ENCODE measurements at regions not wholly inside any gene's neighbourhood (a gene's known extent, or its start where the extent isn't known, plus 50 kb on each side); places are given as distances from the start of the nearest gene placed in this dataset.
"Not testable (repeated sequence)": the region's sequence is repeated elsewhere in the genome, so short reads cannot be mapped to it uniquely, and the experiment has no call there.

- no peak for DNase-seq
These were observed 186.1 kb upstream of the SALL3 start for GRCh38 chr18:78793313-78794070.

DNA sequence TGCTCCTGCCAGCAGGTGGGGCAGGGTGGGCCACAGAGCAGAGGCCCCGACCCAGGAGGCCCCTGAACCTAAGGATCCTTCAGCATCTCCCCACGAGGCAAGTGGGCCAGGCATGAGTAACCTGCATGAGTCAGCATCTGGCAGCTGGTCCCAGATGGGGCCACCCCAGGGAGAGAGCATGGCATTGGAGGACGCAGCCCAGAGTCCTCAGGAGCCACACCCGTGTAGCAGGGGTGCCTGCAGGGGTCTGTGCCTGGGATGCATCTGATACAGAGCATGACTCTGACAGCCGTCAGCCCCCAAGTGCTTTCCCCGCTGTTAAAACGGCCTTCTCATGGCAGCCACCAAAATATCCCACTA is 185.6 kb upstream of the SALL3 start:
- DNase-seq = no peak

- no peak for DNase-seq
These were observed 182.7 kb upstream of the SALL3 start for GRCh38 chr18:78796693-78797455.

GRCh38 chr18:78797499-78797898 is 182.1 kb upstream of the SALL3 start:
- DNase-seq = no peak

GRCh38 chr18:78798402-78799175 is 181.0 kb upstream of the SALL3 start:
- DNase-seq = no peak

DNA sequence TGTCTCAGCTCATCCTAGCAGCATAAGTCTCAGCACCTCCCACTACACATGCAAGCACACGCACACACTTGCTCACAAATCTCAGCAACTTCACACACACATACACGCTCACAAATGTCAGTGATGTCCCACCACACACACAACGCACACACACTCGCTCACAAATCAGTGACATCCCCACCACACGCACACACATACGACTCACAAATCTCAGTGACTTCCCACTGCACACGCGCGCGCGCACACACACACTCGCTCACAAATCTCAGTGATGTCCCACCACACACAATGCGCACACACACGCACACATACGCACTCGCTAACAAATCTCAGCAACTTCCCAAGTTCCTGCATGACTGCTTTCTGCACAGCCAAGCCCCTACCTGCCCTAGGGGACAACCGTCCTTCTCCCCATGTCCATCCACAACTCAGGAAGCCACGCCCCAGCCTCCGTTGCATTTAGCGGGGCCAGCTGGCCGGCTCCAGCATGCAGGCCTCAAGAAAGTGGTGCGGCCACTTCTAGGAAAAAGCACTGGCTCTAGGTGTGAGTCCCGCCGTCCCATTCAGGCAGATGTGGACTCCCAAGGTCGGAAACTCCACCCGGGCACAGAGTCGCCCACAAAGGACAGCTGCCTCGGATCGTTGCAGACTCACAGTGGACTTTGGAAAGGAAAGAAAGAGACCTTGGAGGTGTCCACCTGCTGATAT is 180.1 kb upstream of the SALL3 start:
- no peak for DNase-seq

GRCh38 chr18:78800102-78800851 is 179.3 kb upstream of the SALL3 start:
- DNase-seq = not testable (repeated sequence)

DNA sequence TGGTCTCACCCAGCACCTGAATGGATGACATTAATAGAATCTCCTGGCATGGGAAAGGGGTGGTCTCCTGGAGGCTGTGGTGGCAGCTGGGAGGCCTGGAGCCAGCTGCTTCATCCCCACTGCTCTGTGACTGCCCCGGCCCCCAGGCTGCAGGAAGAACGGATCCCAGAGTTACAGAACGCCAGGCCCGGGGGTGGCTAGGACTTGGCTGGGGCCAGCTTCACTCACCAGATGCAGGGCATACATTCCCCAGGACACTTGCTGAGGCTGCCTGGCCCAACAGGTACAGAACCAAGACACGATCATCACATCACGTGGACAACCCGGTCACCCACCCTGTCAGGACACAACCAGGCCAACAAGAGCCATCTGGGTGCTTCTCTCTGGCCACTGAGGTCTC is 178.6 kb upstream of the SALL3 start:
- no peak for DNase-seq

- no peak for DNase-seq
These were observed 176.5 kb upstream of the SALL3 start for GRCh38 chr18:78803104-78803503.

GRCh38 chr18:78804206-78805030 is 175.2 kb upstream of the SALL3 start:
- DNase-seq = no peak

DNA sequence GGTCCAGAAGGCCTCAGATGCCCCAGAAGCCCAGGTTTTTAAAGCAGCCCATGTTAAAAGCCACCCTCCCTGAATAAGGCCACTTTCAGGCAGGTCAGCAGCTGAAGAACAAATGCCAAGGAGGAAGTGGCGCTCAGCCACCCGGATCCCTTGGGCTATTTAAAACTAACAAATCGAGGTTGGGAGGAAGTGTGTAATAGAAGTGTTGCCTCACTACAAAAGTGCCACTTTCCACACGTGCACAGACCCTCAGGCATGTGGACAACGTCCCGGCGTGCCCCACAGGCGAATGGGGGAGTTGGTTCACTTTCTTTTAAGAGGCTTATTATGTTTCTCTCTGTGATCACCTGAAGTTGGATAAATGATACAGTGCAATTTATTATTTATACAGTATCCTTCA is 173.8 kb upstream of the SALL3 start:
- no peak for DNase-seq

DNA sequence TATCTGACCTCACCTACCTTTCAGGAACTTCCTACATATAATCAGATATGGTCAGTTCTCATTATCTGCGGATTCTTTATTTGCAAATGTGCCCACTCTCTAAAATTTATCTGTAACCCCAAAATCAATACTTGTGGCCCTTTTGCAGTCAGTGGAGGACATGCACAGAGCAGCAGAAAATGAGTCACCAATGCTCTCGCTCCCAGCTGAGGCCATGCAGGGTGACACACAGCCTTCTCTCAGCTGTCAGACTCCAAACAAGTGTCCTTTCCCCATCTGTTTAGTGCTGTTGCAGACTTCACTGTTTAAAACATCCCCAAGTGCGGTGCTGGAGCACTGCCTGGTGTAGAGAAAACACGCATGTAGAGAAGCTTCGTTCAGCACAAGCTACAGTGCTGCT is 171.9 kb upstream of the SALL3 start:
- DNase-seq = no peak

- DNase-seq = no peak
These were observed 169.8 kb upstream of the SALL3 start for GRCh38 chr18:78809845-78810244.

- no peak for DNase-seq
These were observed 168.9 kb upstream of the SALL3 start for GRCh38 chr18:78810706-78811105.

- no peak for DNase-seq
These were observed 167.6 kb upstream of the SALL3 start for GRCh38 chr18:78812067-78812466.

DNA sequence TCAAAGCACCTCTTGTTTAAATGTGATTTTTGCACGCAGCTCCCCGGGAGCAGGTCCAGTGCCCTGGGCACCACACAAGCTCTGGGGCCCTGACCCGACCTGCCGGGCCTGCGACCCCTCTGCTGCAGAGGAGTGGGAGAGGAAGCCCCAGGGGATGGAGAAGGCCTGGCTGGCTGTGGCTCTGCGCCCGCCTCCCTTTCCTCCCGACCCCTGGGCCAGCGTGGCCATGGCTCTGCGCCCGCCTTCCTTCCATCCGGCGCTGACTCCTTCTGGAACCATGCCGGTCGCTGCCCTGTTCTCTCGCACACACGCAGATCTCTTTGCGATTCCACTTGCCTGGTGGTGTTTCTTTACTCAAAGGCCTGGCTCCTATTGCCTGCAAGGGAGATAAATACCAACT is 166.5 kb upstream of the SALL3 start:
- no peak for DNase-seq

GRCh38 chr18:78813936-78814710 is 165.5 kb upstream of the SALL3 start:
- no peak for DNase-seq

GRCh38 chr18:78814766-78815165 is 164.9 kb upstream of the SALL3 start:
- no peak for DNase-seq

DNA sequence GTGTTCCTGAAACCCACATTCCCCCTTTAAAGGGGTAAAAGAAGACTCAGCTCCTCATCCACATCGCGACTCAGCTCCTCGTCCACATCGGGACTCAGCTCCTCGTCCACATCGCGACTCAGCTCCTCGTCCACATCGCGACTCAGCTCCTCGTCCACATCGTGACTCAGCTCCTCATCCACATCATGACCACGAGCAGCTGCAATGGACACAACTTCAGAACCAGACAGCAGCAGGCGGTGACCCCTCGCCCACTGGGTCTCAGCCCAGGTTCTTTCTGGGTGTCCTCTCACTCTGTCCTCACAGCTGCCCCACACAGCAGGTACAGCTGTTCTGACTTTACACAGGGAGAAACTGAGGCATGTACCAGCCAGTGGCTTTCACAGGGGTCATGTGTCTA is 163.5 kb upstream of the SALL3 start:
- no peak for DNase-seq

DNA sequence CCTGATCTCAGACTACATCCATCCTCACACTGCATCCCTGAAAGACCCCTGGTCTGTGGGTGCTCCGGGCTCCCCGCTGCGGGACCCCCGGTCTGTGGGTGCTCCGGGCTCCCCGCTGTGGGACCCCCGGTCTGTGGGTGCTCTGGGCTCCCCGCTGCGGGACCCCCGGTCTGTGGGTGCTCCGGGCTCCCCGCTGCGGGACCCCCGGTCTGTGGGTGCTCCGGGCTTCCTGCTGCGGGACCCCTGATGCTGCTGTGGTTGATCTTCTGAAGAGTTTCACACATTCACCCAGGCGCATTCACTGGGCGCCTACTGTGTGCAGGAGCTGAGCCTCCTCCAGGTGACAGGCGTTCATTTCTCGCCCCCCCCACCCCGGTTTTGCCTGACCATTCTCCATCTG is 162.7 kb upstream of the SALL3 start:
- no peak for DNase-seq

GRCh38 chr18:78818495-78818894 is 161.1 kb upstream of the SALL3 start:
- DNase-seq = no peak

All from T1000 (cell line).